ENCODE measurements at regions not wholly inside any gene's neighbourhood (a gene's known extent, or its start where the extent isn't known, plus 50 kb on each side); places are given as distances from the start of the nearest gene placed in this dataset.

DNA sequence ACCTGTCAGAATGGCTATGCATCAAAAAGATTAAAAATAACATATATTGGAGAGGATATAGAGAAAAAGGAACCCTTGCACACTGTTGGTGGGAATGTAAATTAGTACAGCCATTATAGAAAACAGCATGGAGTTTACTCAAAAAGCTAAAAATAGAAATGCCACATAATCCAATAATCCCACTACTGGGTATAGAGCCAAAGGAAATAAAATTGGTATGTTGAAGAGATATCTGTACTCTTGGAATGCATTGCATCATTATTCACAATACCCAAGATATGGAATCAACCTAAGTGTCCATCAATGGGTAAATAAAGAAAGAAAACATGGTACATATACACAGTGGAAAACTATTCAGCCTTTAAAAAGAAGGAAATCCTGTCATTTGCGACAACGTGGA lies 77.2 kb downstream of the C1D start:
- Histone ChIP-seq H3K4me2 (ENCODE audit: low read length) (no peak overlapping the region), H3K79me2 (ENCODE audit: insufficient read depth, low read length) (no peaks in the 10 kb centered on the region), H2AFZ (ENCODE audit: low read depth, low read length, poor library complexity, severe bottlenecking) (no peak overlapping the region), H3K36me3 (ENCODE audit: control insufficient read depth in 1 of 2, insufficient read depth in 2 of 2, low read length in 2 of 2) (no peaks in the 10 kb centered on the region), H3K27me3 (ENCODE audit: insufficient read depth, low read length) (peaks cover 12% of the 10 kb centered on the region; the same call in 1 of the 2 replicates), H4K20me1 (ENCODE audit: insufficient read depth) (no peaks in the 10 kb centered on the region), H3K9ac (ENCODE audit: low read length) (no peak overlapping the region), H3K9me3 (ENCODE audit: control insufficient read depth in 1 of 2, insufficient read depth in 1 of 2, low read depth in 1 of 2, low read length in 2 of 2) (no peaks in the 10 kb centered on the region; a peak in 1 of 4 replicates), H3K4me3 (replicated peaks in 1 of 2; ENCODE audit: low read depth in 1 of 2, low read length in 2 of 2) (no peak overlapping the region), H3K27ac (ENCODE audit: low read depth, low read length) (no peak overlapping the region), H3K4me1 (ENCODE audit: control insufficient read depth in 1 of 2, insufficient read depth in 2 of 2, low read length in 2 of 2) (no peaks in the 10 kb centered on the region), H3K9me2 (ENCODE audit: insufficient read depth) (no peaks in the 10 kb centered on the region)
- intact Hi-C loops (cut with micrococcal nuclease), result no loop called here
- DNase-seq (ENCODE audit: low read depth, low spot score) (no peak), ATAC-seq (no peak)
- RAD21 ChIA-PET (ENCODE audit: low non-redundant PET in 1 of 2, low total read pairs in 2 of 2, uncharacterized antibody in 2 of 2, unreplicated experiment in 2 of 2), result no interaction called here
- TF ChIP-seq EGR1 (IDR thresholded peaks at IDR 0.05; ENCODE audit: low read depth) (no peak), FOSL1 (IDR thresholded peaks at IDR 0.05; ENCODE audit: low read depth) (no peak), RAD21 (IDR thresholded peaks at IDR 0.05; ENCODE audit: low read depth) (no peak)
- POLR2A ChIA-PET, result no interaction called here
- CTCF ChIA-PET, result no interaction called here
- BruUV-seq (replicated peaks), result no TSS peak

DNA sequence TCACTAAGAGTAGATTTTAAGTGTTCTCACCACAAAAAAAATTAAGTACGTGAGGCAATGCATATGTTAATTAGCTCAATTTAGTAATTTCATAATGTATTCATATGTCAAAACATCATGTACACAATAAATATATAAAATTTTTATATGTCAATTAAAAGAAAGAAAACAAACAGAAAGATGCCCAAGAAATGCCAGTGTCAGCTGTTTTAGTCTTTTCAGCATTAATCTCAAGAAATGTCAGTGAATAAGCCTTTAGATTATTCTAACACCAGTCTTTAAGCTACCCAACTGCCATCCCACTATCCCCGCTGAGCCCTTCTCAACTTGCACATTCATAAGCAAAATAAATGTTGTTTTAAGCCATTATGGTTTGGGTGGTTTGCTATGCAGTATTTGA lies 76.5 kb downstream of the C1D start:
- ChIA-PET CTCF (no interaction called here), RAD21 (ENCODE audit: low non-redundant PET in 1 of 2, low total read pairs in 2 of 2, uncharacterized antibody in 2 of 2, unreplicated experiment in 2 of 2) (no interaction called here), POLR2A (no interaction called here)
- H3K27me3 ChIP-seq (ENCODE audit: insufficient read depth, low read length), result peaks cover 15% of the 10 kb centered on the region; the same call in 1 of the 2 replicates
- no peak overlapping the region for H3K9ac ChIP-seq (ENCODE audit: low read length)
- no peaks in the 10 kb centered on the region for H3K9me3 ChIP-seq (ENCODE audit: control insufficient read depth in 1 of 2, insufficient read depth in 1 of 2, low read depth in 1 of 2, low read length in 2 of 2)
- TF ChIP-seq SP1 (IDR thresholded peaks at IDR 0.05; ENCODE audit: low read depth) (no peak), EZH2 (IDR thresholded peaks at IDR 0.05) (no peak)
- TF ChIP-seq, protein P1, sequence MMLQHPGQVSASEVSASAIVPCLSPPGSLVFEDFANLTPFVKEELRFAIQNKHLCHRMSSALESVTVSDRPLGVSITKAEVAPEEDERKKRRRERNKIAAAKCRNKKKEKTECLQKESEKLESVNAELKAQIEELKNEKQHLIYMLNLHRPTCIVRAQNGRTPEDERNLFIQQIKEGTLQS (IDR thresholded peaks at IDR 0.05), result no peak
- TF ChIP-seq, protein P2, sequence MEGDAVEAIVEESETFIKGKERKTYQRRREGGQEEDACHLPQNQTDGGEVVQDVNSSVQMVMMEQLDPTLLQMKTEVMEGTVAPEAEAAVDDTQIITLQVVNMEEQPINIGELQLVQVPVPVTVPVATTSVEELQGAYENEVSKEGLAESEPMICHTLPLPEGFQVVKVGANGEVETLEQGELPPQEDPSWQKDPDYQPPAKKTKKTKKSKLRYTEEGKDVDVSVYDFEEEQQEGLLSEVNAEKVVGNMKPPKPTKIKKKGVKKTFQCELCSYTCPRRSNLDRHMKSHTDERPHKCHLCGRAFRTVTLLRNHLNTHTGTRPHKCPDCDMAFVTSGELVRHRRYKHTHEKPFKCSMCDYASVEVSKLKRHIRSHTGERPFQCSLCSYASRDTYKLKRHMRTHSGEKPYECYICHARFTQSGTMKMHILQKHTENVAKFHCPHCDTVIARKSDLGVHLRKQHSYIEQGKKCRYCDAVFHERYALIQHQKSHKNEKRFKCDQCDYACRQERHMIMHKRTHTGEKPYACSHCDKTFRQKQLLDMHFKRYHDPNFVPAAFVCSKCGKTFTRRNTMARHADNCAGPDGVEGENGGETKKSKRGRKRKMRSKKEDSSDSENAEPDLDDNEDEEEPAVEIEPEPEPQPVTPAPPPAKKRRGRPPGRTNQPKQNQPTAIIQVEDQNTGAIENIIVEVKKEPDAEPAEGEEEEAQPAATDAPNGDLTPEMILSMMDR (IDR thresholded peaks at IDR 0.05 in 2 of 3, conservative IDR thresholded peaks at IDR 0.05 in 1 of 3; ENCODE audit: borderline replicate concordance in 1 of 3, insufficient read depth in 1 of 3, low read depth in 2 of 3, low read length in 2 of 3), result no peak
- H3K79me2 ChIP-seq (ENCODE audit: insufficient read depth, low read length), result no peaks in the 10 kb centered on the region
- H3K4me2 ChIP-seq (ENCODE audit: low read length), result no peak overlapping the region
- DNase-seq (ENCODE audit: low read depth, low spot score), result no peak
- ATAC-seq, result no peak
- no TSS peak for BruUV-seq (replicated peaks)
- no peak overlapping the region for H2AFZ ChIP-seq (ENCODE audit: low read depth, low read length, poor library complexity, severe bottlenecking)
- H3K4me1 ChIP-seq (ENCODE audit: control insufficient read depth in 1 of 2, insufficient read depth in 2 of 2, low read length in 2 of 2), result no peaks in the 10 kb centered on the region
- no peaks in the 10 kb centered on the region for H4K20me1 ChIP-seq (ENCODE audit: insufficient read depth)
- intact Hi-C loops (cut with micrococcal nuclease), result no loop called here
- H3K9me2 ChIP-seq (ENCODE audit: insufficient read depth), result no peaks in the 10 kb centered on the region
- no peak overlapping the region for H3K4me3 ChIP-seq (replicated peaks in 1 of 2; ENCODE audit: low read depth in 1 of 2, low read length in 2 of 2)
- no peak overlapping the region for H3K27ac ChIP-seq (ENCODE audit: low read depth, low read length)
- no peaks in the 10 kb centered on the region for H3K36me3 ChIP-seq (ENCODE audit: control insufficient read depth in 1 of 2, insufficient read depth in 2 of 2, low read length in 2 of 2)

Measured in HCT116 (cell line).